ENCODE measurements at regions not wholly inside any gene's neighbourhood (a gene's known extent, or its start where the extent isn't known, plus 50 kb on each side); places are given as distances from the start of the nearest gene placed in this dataset.

DNA sequence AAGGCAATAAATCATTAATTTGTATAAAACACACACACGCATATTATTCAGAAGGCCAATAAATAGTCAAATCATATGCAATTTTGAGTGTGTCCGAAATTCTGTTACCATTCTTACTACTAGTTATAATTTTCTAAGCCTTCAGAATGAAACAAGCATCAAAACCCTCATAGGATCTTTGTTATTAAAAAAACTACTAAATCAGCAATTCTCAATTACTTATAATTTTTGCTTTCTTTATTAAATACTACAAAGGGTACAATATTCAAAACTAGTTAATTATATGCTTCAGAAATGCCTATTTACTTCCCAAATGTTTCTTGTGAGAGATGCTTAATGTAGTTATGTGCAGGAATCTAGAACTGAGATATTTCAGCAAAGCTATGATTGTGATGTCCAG, 413.1 kb upstream of the KIF2B start:
- Histone ChIP-seq H3K9me2 (ENCODE audit: insufficient read depth) (no peaks in the 10 kb centered on the region), H3K36me3 (ENCODE audit: low read depth) (no peaks in the 10 kb centered on the region), H3K4me3 (no peak overlapping the region), H4K20me1 (ENCODE audit: insufficient read depth) (no peaks in the 10 kb centered on the region), H3K27me3 (ENCODE audit: insufficient read depth, low read depth) (no peaks in the 10 kb centered on the region), H3K79me2 (ENCODE audit: low read depth) (no peaks in the 10 kb centered on the region), H3K4me2 (no peak overlapping the region), H2AFZ (no peak overlapping the region), H3K4me1 (replicated peaks; ENCODE audit: insufficient read depth) (no peaks in the 10 kb centered on the region), H3K27ac (no peak overlapping the region), H3K9me3 (ENCODE audit: insufficient read depth, low read depth) (no peaks in the 10 kb centered on the region), H3F3A (ENCODE audit: insufficient read depth, low read depth) (no peaks in the 10 kb centered on the region)
- no peak for DNase-seq
- POLR2A ChIA-PET (ENCODE audit: unreplicated experiment) = no interaction called here
- TF ChIP-seq, protein P1, sequence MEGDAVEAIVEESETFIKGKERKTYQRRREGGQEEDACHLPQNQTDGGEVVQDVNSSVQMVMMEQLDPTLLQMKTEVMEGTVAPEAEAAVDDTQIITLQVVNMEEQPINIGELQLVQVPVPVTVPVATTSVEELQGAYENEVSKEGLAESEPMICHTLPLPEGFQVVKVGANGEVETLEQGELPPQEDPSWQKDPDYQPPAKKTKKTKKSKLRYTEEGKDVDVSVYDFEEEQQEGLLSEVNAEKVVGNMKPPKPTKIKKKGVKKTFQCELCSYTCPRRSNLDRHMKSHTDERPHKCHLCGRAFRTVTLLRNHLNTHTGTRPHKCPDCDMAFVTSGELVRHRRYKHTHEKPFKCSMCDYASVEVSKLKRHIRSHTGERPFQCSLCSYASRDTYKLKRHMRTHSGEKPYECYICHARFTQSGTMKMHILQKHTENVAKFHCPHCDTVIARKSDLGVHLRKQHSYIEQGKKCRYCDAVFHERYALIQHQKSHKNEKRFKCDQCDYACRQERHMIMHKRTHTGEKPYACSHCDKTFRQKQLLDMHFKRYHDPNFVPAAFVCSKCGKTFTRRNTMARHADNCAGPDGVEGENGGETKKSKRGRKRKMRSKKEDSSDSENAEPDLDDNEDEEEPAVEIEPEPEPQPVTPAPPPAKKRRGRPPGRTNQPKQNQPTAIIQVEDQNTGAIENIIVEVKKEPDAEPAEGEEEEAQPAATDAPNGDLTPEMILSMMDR (conservative IDR thresholded peaks at IDR 0.05) = no peak
- no peak for TF ChIP-seq EZH2 (IDR thresholded peaks at IDR 0.05; ENCODE audit: low read depth)
- CTCF ChIA-PET = no interaction called here
- intact Hi-C loops (cut with micrococcal nuclease; ENCODE audit: unreplicated experiment) = no loop called here
- BruUV-seq (replicated peaks) = no TSS peak

DNA sequence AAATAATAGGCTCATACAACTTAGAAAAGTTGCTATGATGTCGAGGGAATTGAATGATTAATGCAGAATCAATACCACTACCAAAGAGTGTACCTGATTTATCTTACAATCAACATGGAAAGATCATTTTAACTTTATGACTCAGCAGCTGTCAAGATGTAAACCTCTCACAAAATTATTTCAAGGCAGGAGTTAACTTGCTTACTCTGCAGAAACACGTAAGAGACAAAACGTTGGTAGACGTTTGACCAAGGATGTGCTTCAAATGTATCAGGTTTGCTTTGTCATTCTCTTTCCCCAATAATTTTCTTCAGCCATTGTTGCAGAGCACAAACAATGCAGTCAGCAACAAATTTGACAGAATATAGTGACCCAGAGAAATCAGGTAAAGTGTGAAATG, 415.8 kb upstream of the KIF2B start:
- H3K4me1 ChIP-seq (replicated peaks; ENCODE audit: insufficient read depth) = no peaks in the 10 kb centered on the region
- H3K27me3 ChIP-seq (ENCODE audit: insufficient read depth, low read depth) = no peaks in the 10 kb centered on the region
- no TSS peak for BruUV-seq (replicated peaks)
- intact Hi-C loops (cut with micrococcal nuclease; ENCODE audit: unreplicated experiment) = no loop called here
- no peak overlapping the region for H3K4me3 ChIP-seq
- no peak overlapping the region for H3K27ac ChIP-seq
- no peaks in the 10 kb centered on the region for H3F3A ChIP-seq (ENCODE audit: insufficient read depth, low read depth)
- no peak for TF ChIP-seq EZH2 (IDR thresholded peaks at IDR 0.05; ENCODE audit: low read depth)
- TF ChIP-seq, protein P1 (conservative IDR thresholded peaks at IDR 0.05) = no peak
- ChIA-PET CTCF (no interaction called here), POLR2A (ENCODE audit: unreplicated experiment) (no interaction called here)
- no peaks in the 10 kb centered on the region for H3K36me3 ChIP-seq (ENCODE audit: low read depth)
- H3K4me2 ChIP-seq = no peak overlapping the region
- no peaks in the 10 kb centered on the region for H3K9me2 ChIP-seq (ENCODE audit: insufficient read depth)
- no peak overlapping the region for H2AFZ ChIP-seq
- no peaks in the 10 kb centered on the region for H4K20me1 ChIP-seq (ENCODE audit: insufficient read depth)
- H3K79me2 ChIP-seq (ENCODE audit: low read depth) = no peaks in the 10 kb centered on the region
- no peak for DNase-seq
- no peaks in the 10 kb centered on the region for H3K9me3 ChIP-seq (ENCODE audit: insufficient read depth, low read depth)

GRCh38 chr17:53391197-53391596, 431.5 kb upstream of the KIF2B start:
- no TSS peak for BruUV-seq (replicated peaks)
- no peaks in the 10 kb centered on the region for H3K4me1 ChIP-seq (replicated peaks; ENCODE audit: insufficient read depth)
- no peaks in the 10 kb centered on the region for H3K27me3 ChIP-seq (ENCODE audit: insufficient read depth, low read depth)
- no peak for DNase-seq
- no peak overlapping the region for H2AFZ ChIP-seq
- intact Hi-C loops (cut with micrococcal nuclease; ENCODE audit: unreplicated experiment) = no loop called here
- TF ChIP-seq, protein P1 (conservative IDR thresholded peaks at IDR 0.05) = no peak
- TF ChIP-seq EZH2 (IDR thresholded peaks at IDR 0.05; ENCODE audit: low read depth) = no peak
- H3K36me3 ChIP-seq (ENCODE audit: low read depth) = no peaks in the 10 kb centered on the region
- no peak overlapping the region for H3K4me2 ChIP-seq
- no peaks in the 10 kb centered on the region for H4K20me1 ChIP-seq (ENCODE audit: insufficient read depth)
- no peaks in the 10 kb centered on the region for H3F3A ChIP-seq (ENCODE audit: insufficient read depth, low read depth)
- POLR2A ChIA-PET (ENCODE audit: unreplicated experiment) = no interaction called here
- H3K27ac ChIP-seq = no peak overlapping the region
- H3K79me2 ChIP-seq (ENCODE audit: low read depth) = no peaks in the 10 kb centered on the region
- H3K4me3 ChIP-seq = no peak overlapping the region
- H3K9me3 ChIP-seq (ENCODE audit: insufficient read depth, low read depth) = no peaks in the 10 kb centered on the region
- CTCF ChIA-PET = no interaction called here
- H3K9me2 ChIP-seq (ENCODE audit: insufficient read depth) = no peaks in the 10 kb centered on the region
